SK-N-MC (cell line): ENCODE measurements at regions not wholly inside any gene's neighbourhood (a gene's known extent, or its start where the extent isn't known, plus 50 kb on each side); places are given as distances from the start of the nearest gene placed in this dataset.
"Not testable (repeated sequence)": the region's sequence is repeated elsewhere in the genome, so short reads cannot be mapped to it uniquely, and the experiment has no call there.

Experiments
- EZH2 ChIP-seq: fragments of 200-600 bp; sonication (generic); IDR thresholded peaks from one replicate; pipeline ENCODE4 v1.6.1; 2017; ENCODE audit warnings: antibody characterized with exemption
- POLR2AphosphoS5 ChIP-seq: IDR thresholded peaks from 2 replicates; pipeline ENCODE4 v1.6.1; 2012; ENCODE audit warnings: mild to moderate bottlenecking, low read depth, low read length, borderline replicate concordance

DNA sequence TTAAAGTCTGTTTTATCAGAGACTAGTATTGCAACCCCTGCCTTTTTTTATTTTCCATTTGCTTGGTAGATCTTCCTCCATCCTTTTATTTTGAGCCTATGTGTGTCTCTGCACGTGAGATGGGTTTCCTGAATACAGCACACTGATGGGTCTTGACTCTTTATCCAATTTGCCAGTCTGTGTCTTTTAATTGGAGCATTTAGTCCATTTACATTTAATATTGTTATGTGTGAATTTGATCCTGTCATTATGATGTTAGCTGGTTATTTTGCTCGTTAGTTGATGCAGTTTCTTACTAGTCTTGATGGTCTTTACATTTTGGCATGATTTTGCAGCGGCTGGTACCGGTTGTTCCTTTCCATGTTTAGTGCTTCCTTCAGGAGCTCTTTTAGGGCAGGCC, 381.5 kb upstream of the ZEB2 start:
- TF ChIP-seq EZH2, POLR2AphosphoS5: not testable (repeated sequence)
